ENCODE measurements at regions not wholly inside any gene's neighbourhood (a gene's known extent, or its start where the extent isn't known, plus 50 kb on each side); places are given as distances from the start of the nearest gene placed in this dataset.

GRCh38 chr5:68433923-68434879 lies 218.6 kb downstream of the PIK3R1 start (continued):
- TF ChIP-seq, protein P1, sequence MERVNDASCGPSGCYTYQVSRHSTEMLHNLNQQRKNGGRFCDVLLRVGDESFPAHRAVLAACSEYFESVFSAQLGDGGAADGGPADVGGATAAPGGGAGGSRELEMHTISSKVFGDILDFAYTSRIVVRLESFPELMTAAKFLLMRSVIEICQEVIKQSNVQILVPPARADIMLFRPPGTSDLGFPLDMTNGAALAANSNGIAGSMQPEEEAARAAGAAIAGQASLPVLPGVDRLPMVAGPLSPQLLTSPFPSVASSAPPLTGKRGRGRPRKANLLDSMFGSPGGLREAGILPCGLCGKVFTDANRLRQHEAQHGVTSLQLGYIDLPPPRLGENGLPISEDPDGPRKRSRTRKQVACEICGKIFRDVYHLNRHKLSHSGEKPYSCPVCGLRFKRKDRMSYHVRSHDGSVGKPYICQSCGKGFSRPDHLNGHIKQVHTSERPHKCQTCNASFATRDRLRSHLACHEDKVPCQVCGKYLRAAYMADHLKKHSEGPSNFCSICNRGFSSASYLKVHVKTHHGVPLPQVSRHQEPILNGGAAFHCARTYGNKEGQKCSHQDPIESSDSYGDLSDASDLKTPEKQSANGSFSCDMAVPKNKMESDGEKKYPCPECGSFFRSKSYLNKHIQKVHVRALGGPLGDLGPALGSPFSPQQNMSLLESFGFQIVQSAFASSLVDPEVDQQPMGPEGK (CRISPR knock-in tag; IDR thresholded peaks at IDR 0.05; ENCODE audit: borderline replicate concordance): 0 out of 2 replicates have a peak, but pooled peaks have one; percentile 53
- peak; percentile 73 for TF ChIP-seq RBFOX2 (IDR thresholded peaks at IDR 0.05; ENCODE audit: low read depth, low read length)
- TF ChIP-seq DLX4 (CRISPR knock-in tag; IDR thresholded peaks at IDR 0.05): no peak
- peak; percentile 37 for TF ChIP-seq RBBP5 (IDR thresholded peaks at IDR 0.05; ENCODE audit: borderline replicate concordance, insufficient read depth, low read length, poor library complexity, severe bottlenecking)
- TF ChIP-seq ZNF511 (CRISPR knock-in tag; IDR thresholded peaks at IDR 0.05): no peak
- TF ChIP-seq ZBTB8A (IDR thresholded peaks at IDR 0.05; ENCODE audit: partially characterized antibody): no peak
- peak; percentile 70 for TF ChIP-seq POLR2G (IDR thresholded peaks at IDR 0.05; ENCODE audit: low read depth, low read length)
- TF ChIP-seq EP300 (IDR thresholded peaks at IDR 0.05; ENCODE audit: low read length): peak; percentile 54; the same call in 1 of the 2 replicates
- TF ChIP-seq DIDO1 (tag; IDR thresholded peaks at IDR 0.05; ENCODE audit: low read depth): no peak
- TF ChIP-seq POLR2A (conservative IDR thresholded peaks at IDR 0.05): peak; percentile 56
- no peak; the same call in 1 of the 2 replicates for TF ChIP-seq TSHZ1 (CRISPR knock-in tag; IDR thresholded peaks at IDR 0.05)
- TF ChIP-seq TEAD2 (tag; IDR thresholded peaks at IDR 0.05): peak; percentile 77; the same call in 1 of the 2 replicates
- TF ChIP-seq FOXJ3 (CRISPR knock-in tag; IDR thresholded peaks at IDR 0.05): no peak
- TF ChIP-seq RUNX1 (IDR thresholded peaks at IDR 0.05; ENCODE audit: low read depth): no peak
- TF ChIP-seq TARDBP (IDR thresholded peaks at IDR 0.05): no peak; the same call in 1 of the 2 replicates
- TF ChIP-seq SNAPC5 (CRISPR knock-in tag; IDR thresholded peaks at IDR 0.05): no peak
- TF ChIP-seq XRCC5 (IDR thresholded peaks at IDR 0.05; ENCODE audit: low read depth, low read length): no peak
- peak; percentile 89 for TF ChIP-seq SMAD4 (CRISPR knock-in tag; conservative IDR thresholded peaks at IDR 0.05)
- TF ChIP-seq CBX3 (IDR thresholded peaks at IDR 0.05; ENCODE audit: borderline replicate concordance in 1 of 2, low read length in 2 of 2): peak in 1 of 2 experiments; percentile 38; a peak in 1 of 3 replicates
- peak; percentile 97 for TF ChIP-seq EGR1 (conservative IDR thresholded peaks at IDR 0.05)
- TF ChIP-seq YBX1 (IDR thresholded peaks at IDR 0.05): no peak
- TF ChIP-seq MTA1 (IDR thresholded peaks at IDR 0.05; ENCODE audit: borderline replicate concordance): peak; percentile 69

All from K562 (cell line).